ENCODE measurements at regions not wholly inside any gene's neighbourhood (a gene's known extent, or its start where the extent isn't known, plus 50 kb on each side); places are given as distances from the start of the nearest gene placed in this dataset.
"Not testable (repeated sequence)": the region's sequence is repeated elsewhere in the genome, so short reads cannot be mapped to it uniquely, and the experiment has no call there.

- TF ChIP-seq CTCF (conservative IDR thresholded peaks at IDR 0.05 in 1 of 2, IDR thresholded peaks at IDR 0.05 in 1 of 2; ENCODE audit: extremely low read depth in 1 of 2, insufficient read depth in 1 of 2, low read depth in 1 of 2, low read length in 2 of 2); EZH2 (IDR thresholded peaks at IDR 0.05; ENCODE audit: borderline replicate concordance, low read length): not testable (repeated sequence)
Measured at GRCh38 chr13:110967156-110967855, 52.4 kb upstream of the ANKRD10 start.
